SU-DHL-6 (cell line): ENCODE measurements at regions not wholly inside any gene's neighbourhood (a gene's known extent, or its start where the extent isn't known, plus 50 kb on each side); places are given as distances from the start of the nearest gene placed in this dataset.
"Not testable (repeated sequence)": the region's sequence is repeated elsewhere in the genome, so short reads cannot be mapped to it uniquely, and the experiment has no call there.

Source experiments
- H2AFZ ChIP-seq: fragments of 200-600 bp; sonication (generic); 2 replicates; pipeline ENCODE4 v1.6.1; 2014; ENCODE audit warnings: low read depth, mild to moderate bottlenecking, moderate library complexity, mixed read lengths, antibody characterized with exemption, low read length; ENCODE audit not compliant: severe bottlenecking
- H3F3A ChIP-seq: fragments of 200-600 bp; shearing (Covaris generic); 2 replicates; pipeline ENCODE4 v1.6.0; 2016; ENCODE audit warnings: antibody characterized with exemption, mild to moderate bottlenecking; ENCODE audit not compliant: insufficient read depth
- H3K27ac ChIP-seq: fragments of 200-600 bp; sonication (generic); 2 replicates; pipeline ENCODE4 v1.5.1; 2016; ENCODE audit warnings: low read depth, mild to moderate bottlenecking, low read length, moderate library complexity, mixed read lengths
- H3K27me3 ChIP-seq: fragments of 200-600 bp; sonication (generic), shearing (Covaris generic); 2 replicates; pipeline ENCODE4 v1.6.0; 2014; ENCODE audit warnings: mild to moderate bottlenecking, low read length
- H3K36me3 ChIP-seq: fragments of 200-600 bp; sonication (generic); 2 replicates; pipeline ENCODE4 v1.6.1; 2014; ENCODE audit warnings: mild to moderate bottlenecking, low read length, mixed read lengths
- H3K4me2 ChIP-seq: fragments of 300-600, 200-600 bp; shearing (Covaris generic), sonication (generic); 2 replicates; pipeline ENCODE4 v1.6.0; 2014; ENCODE audit warnings: low read length, low read depth, mild to moderate bottlenecking; ENCODE audit not compliant: poor library complexity, severe bottlenecking
- H3K4me3 ChIP-seq: fragments of 200-600 bp; sonication (generic); 2 replicates; pipeline ENCODE4 v1.5.1; 2014; ENCODE audit warnings: antibody characterized with exemption, low read length, mild to moderate bottlenecking, mixed read lengths; ENCODE audit not compliant: insufficient read depth, poor library complexity, severe bottlenecking
- H3K79me2 ChIP-seq: fragments of 200-600 bp; sonication (generic); 2 replicates; pipeline ENCODE4 v1.6.1; 2014; ENCODE audit warnings: mild to moderate bottlenecking, low read length, moderate library complexity; ENCODE audit not compliant: insufficient read depth
- H3K9ac ChIP-seq: fragments of 200-600 bp; sonication (generic); 2 replicates; pipeline ENCODE4 v1.7.0; 2014; ENCODE audit warnings: mild to moderate bottlenecking, low read length
- H3K9me2 ChIP-seq: fragments of 200-600 bp; sonication (generic); replicated peaks from 2 replicates; pipeline ENCODE4 v1.6.1; 2014; ENCODE audit warnings: low read length; ENCODE audit not compliant: insufficient read depth
- H3K9me3 ChIP-seq: fragments of 200-600 bp; sonication (generic); 2 replicates; pipeline ENCODE4 v1.6.1; 2014; ENCODE audit warnings: low read length, mixed read lengths; ENCODE audit not compliant: insufficient read depth
- H4K20me1 ChIP-seq: fragments of 200-600 bp; sonication (generic); 2 replicates; pipeline ENCODE4 v1.6.1; 2014; ENCODE audit warnings: low read depth, mild to moderate bottlenecking, antibody characterized with exemption, low read length, moderate library complexity, mixed read lengths
- EZH2phosphoT487 ChIP-seq: fragments of 200-600 bp; sonication (generic), shearing (Covaris generic); conservative IDR thresholded peaks from 2 replicates; pipeline ENCODE4 v1.6.1; 2018; ENCODE audit warnings: mild to moderate bottlenecking, antibody characterized with exemption, low read length, moderate library complexity, mixed read lengths
- TF ChIP-seq, protein P1 (sequence below): fragments of 200-600 bp; sonication (generic); IDR thresholded peaks from one replicate; pipeline ENCODE4 v1.5.1; 2017; ENCODE audit warnings: antibody characterized with exemption, mild to moderate bottlenecking, low read length, moderate library complexity; ENCODE audit not compliant: insufficient read depth, poor library complexity, severe bottlenecking

DNA sequence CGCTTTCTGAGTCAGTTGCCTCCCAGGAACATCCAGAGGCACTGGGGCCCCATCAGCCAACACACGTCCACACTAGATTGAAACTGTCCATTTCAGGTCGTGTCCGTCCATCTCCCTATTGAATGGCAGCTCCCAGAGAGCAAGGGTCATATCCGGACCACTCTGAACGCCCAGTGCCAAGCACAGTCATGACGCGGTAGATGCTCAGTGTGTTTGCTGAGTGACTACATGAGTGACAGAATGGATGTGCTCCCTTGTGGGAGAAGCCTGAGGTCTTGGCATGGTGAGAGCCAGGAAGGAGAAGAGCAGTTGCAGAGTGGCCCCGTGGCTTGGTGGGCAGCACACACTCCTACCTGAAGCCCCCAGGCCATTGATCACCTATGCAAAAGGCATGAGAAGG lies 92.5 kb upstream of the CUX1 start:
- H4K20me1 ChIP-seq, result no peaks in the 10 kb centered on the region
- TF ChIP-seq, protein P1, sequence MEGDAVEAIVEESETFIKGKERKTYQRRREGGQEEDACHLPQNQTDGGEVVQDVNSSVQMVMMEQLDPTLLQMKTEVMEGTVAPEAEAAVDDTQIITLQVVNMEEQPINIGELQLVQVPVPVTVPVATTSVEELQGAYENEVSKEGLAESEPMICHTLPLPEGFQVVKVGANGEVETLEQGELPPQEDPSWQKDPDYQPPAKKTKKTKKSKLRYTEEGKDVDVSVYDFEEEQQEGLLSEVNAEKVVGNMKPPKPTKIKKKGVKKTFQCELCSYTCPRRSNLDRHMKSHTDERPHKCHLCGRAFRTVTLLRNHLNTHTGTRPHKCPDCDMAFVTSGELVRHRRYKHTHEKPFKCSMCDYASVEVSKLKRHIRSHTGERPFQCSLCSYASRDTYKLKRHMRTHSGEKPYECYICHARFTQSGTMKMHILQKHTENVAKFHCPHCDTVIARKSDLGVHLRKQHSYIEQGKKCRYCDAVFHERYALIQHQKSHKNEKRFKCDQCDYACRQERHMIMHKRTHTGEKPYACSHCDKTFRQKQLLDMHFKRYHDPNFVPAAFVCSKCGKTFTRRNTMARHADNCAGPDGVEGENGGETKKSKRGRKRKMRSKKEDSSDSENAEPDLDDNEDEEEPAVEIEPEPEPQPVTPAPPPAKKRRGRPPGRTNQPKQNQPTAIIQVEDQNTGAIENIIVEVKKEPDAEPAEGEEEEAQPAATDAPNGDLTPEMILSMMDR, result no peak
- no peak for TF ChIP-seq EZH2phosphoT487
- no peak overlapping the region for H3K4me3 ChIP-seq
- no peaks in the 10 kb centered on the region for H3K27me3 ChIP-seq
- no peak overlapping the region for H3K27ac ChIP-seq
- no peaks in the 10 kb centered on the region for H3K79me2 ChIP-seq
- H3F3A ChIP-seq, result no peaks in the 10 kb centered on the region
- H3K9me3 ChIP-seq, result no peaks in the 10 kb centered on the region
- H3K9me2 ChIP-seq, result no peaks in the 10 kb centered on the region
- no peak overlapping the region for H3K4me2 ChIP-seq
- H3K9ac ChIP-seq, result no peak overlapping the region
- no peak overlapping the region for H2AFZ ChIP-seq
- no peaks in the 10 kb centered on the region for H3K36me3 ChIP-seq

- Histone ChIP-seq H3F3A (no peaks in the 10 kb centered on the region), H3K27ac (no peak overlapping the region), H3K4me2 (no peak overlapping the region), H3K9me2 (no peaks in the 10 kb centered on the region), H3K4me3 (no peak overlapping the region), H3K9ac (no peak overlapping the region), H2AFZ (no peak overlapping the region), H3K79me2 (no peaks in the 10 kb centered on the region), H3K9me3 (no peaks in the 10 kb centered on the region), H3K36me3 (no peaks in the 10 kb centered on the region), H3K27me3 (no peaks in the 10 kb centered on the region), H4K20me1 (no peaks in the 10 kb centered on the region)
- no peak for TF ChIP-seq EZH2phosphoT487
- TF ChIP-seq, protein P1, result no peak
Measured at GRCh38 chr7:101725921-101726320, 91.5 kb upstream of the CUX1 start.

DNA sequence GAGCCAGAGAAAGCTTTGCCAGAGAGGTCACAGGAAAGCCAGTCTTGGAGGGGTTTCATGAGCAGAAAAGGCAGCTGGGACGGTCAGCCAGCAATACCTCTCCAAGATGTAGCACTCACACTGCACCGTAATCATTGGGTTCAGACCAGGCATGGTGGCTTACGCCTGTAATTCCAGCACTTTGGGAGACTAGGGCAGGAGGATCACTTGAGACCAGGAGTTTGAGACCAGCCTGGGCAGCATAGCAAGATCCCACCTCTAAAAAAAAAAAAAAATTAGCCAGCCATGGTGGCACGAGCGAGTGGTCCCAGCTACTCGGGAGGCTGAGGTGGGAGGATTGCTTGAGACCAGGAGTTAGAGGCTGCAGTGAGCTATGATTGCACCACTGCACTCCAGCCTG lies 90.2 kb upstream of the CUX1 start:
- Histone ChIP-seq H4K20me1 (no peaks in the 10 kb centered on the region), H3K9ac (no peak overlapping the region), H3K9me2 (no peaks in the 10 kb centered on the region), H3K4me2 (no peak overlapping the region), H3K4me3 (no peak overlapping the region), H3K79me2 (no peaks in the 10 kb centered on the region), H3K36me3 (no peaks in the 10 kb centered on the region), H2AFZ (no peak overlapping the region), H3K27ac (no peak overlapping the region), H3K27me3 (no peaks in the 10 kb centered on the region), H3F3A (no peaks in the 10 kb centered on the region), H3K9me3 (no peaks in the 10 kb centered on the region)
- TF ChIP-seq EZH2phosphoT487, result no peak
- TF ChIP-seq, protein P1, result no peak

- H2AFZ ChIP-seq, result no peak overlapping the region
- no peak overlapping the region for H3K4me2 ChIP-seq
- H3K27me3 ChIP-seq, result no peaks in the 10 kb centered on the region
- no peak overlapping the region for H3K4me3 ChIP-seq
- H3K9me2 ChIP-seq, result no peaks in the 10 kb centered on the region
- no peak overlapping the region for H3K9ac ChIP-seq
- H3K79me2 ChIP-seq, result no peaks in the 10 kb centered on the region
- no peaks in the 10 kb centered on the region for H3K9me3 ChIP-seq
- no peaks in the 10 kb centered on the region for H4K20me1 ChIP-seq
- H3K27ac ChIP-seq, result no peak overlapping the region
- H3K36me3 ChIP-seq, result no peaks in the 10 kb centered on the region
- H3F3A ChIP-seq, result no peaks in the 10 kb centered on the region
- TF ChIP-seq EZH2phosphoT487, result no peak
- TF ChIP-seq, protein P1, result no peak
Measured at GRCh38 chr7:101728128-101728527, 89.3 kb upstream of the CUX1 start.

- H3K9me3 ChIP-seq, H3K4me3 ChIP-seq, H3K4me2 ChIP-seq, H3K27ac ChIP-seq, H3K36me3 ChIP-seq, H3F3A ChIP-seq, H3K9me2 ChIP-seq, H3K79me2 ChIP-seq, H4K20me1 ChIP-seq, H2AFZ ChIP-seq, H3K9ac ChIP-seq, H3K27me3 ChIP-seq: not testable (repeated sequence)
Measured at GRCh38 chr7:101728873-101729240, 88.6 kb upstream of the CUX1 start.
